Liver (tissue), 3 donors: ENCODE measurements at regions not wholly inside any gene's neighbourhood (a gene's known extent, or its start where the extent isn't known, plus 50 kb on each side); places are given as distances from the start of the nearest gene placed in this dataset.

Source experiments
- FOXA1 ChIP-seq: IDR thresholded peaks from 2 replicates; pipeline ENCODE4 v1.6.1; 2016; ENCODE audit warnings: antibody characterized with exemption
- YY1 ChIP-seq: IDR thresholded peaks from 2 replicates; pipeline ENCODE4 v1.6.1; 2016; ENCODE audit warnings: antibody characterized with exemption, mild to moderate bottlenecking
- TF ChIP-seq, protein P1 (sequence below): IDR thresholded peaks from 2 replicates; pipeline ENCODE4 v1.6.1; 2016; ENCODE audit warnings: antibody characterized with exemption
- TF ChIP-seq, protein P2 (sequence below): fragments of 150-350 bp; IDR thresholded peaks from 2 replicates; pipeline ENCODE4 v1.5.1; 2017; ENCODE audit warnings: improper control_type of control experiment, low read depth, low read length; ENCODE audit not compliant: missing input control
- donor health status: healthy.
- donor health status: healthy.

DNA sequence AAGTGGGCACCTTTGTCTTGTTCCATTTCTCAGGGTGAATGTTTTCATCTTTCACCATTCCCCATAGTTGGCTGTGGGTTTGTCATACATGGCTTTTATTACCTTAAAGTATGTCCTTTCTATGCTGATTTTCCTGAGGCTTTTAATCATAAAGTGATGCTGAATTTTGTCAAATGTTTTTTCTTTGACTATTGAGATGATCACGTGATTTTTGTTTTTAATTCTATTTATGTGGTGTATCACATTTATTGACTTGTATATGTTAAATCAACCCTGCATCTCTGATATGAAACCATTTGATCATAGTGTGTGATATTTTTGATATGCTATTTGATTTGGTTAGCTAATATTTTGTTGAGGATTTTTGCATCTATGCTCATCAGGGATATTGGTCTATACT is 216.4 kb upstream of the FAT3 start:
- TF ChIP-seq YY1: no peak
- TF ChIP-seq, protein P1, sequence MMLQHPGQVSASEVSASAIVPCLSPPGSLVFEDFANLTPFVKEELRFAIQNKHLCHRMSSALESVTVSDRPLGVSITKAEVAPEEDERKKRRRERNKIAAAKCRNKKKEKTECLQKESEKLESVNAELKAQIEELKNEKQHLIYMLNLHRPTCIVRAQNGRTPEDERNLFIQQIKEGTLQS: no peak
- no peak for TF ChIP-seq FOXA1
- TF ChIP-seq, protein P2, sequence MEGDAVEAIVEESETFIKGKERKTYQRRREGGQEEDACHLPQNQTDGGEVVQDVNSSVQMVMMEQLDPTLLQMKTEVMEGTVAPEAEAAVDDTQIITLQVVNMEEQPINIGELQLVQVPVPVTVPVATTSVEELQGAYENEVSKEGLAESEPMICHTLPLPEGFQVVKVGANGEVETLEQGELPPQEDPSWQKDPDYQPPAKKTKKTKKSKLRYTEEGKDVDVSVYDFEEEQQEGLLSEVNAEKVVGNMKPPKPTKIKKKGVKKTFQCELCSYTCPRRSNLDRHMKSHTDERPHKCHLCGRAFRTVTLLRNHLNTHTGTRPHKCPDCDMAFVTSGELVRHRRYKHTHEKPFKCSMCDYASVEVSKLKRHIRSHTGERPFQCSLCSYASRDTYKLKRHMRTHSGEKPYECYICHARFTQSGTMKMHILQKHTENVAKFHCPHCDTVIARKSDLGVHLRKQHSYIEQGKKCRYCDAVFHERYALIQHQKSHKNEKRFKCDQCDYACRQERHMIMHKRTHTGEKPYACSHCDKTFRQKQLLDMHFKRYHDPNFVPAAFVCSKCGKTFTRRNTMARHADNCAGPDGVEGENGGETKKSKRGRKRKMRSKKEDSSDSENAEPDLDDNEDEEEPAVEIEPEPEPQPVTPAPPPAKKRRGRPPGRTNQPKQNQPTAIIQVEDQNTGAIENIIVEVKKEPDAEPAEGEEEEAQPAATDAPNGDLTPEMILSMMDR: no peak
